ENCODE measurements at regions not wholly inside any gene's neighbourhood (a gene's known extent, or its start where the extent isn't known, plus 50 kb on each side); places are given as distances from the start of the nearest gene placed in this dataset.

DNA sequence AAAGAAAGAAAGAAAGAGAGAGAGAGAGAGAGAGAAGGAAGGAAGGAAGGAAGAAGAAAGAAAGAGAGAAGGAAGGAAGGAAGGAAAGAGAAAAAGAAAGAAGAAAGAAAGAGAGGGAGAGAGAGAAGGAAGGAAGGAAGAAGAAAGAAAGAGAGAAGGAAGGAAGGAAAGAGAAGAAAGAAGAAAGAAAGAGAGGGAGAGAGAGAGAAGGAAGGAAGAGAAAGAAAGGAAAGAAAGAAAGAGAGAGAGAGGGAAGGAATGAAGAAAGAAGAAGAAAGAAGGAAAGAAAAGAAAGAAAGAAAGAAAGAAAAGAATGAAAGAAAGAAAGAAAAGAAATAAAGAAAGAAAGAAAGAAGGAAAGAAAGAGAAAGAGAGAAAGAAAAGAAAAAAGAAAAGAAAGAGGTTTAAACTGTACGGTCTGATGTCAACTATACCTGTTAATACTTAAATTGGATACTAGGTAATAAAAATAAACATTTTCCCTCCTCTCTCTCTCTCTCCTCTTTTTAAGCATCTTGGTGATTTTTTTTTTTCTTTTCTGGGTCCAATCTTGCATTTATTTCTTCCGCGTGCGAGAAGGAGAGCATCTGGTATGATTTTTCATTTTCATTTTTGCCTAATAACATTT is 93.8 kb downstream of the CRLF2 start:
- Histone ChIP-seq H4K8ac (ENCODE audit: low read depth in 2 of 2, low read length in 2 of 2) (no peak overlapping the region), H4K5ac (ENCODE audit: low read depth, low read length) (no peak overlapping the region), H2AFZ (replicated peaks; ENCODE audit: low read length, poor library complexity) (no peak overlapping the region), H2BK5ac (ENCODE audit: low read depth, low read length, poor library complexity, severe bottlenecking) (no peak overlapping the region), H3K36me3 (ENCODE audit: control insufficient read depth, insufficient read depth, low read length) (no peaks in the 10 kb centered on the region), H4K91ac (ENCODE audit: insufficient read depth, low read depth, low read length) (no peak overlapping the region), H2BK15ac (ENCODE audit: low read depth, low read length) (no peak overlapping the region), H3K27ac (ENCODE audit: insufficient read depth, low read length) (no peak overlapping the region), H2BK120ac (ENCODE audit: low read depth, low read length) (no peak overlapping the region), H2AK5ac (ENCODE audit: low read depth, low read length) (no peak overlapping the region), H3K23ac (ENCODE audit: low read depth, low read length) (no peak overlapping the region), H3K27me3 (ENCODE audit: control insufficient read depth, insufficient read depth, low read length) (no peaks in the 10 kb centered on the region), H3K56ac (ENCODE audit: extremely low read depth, insufficient read depth, low read length) (no peak overlapping the region), H3K9me1 (ENCODE audit: insufficient read depth, low read length) (no peaks in the 10 kb centered on the region), H4K20me1 (ENCODE audit: insufficient read depth, low read length) (no peaks in the 10 kb centered on the region), H3K9ac (ENCODE audit: low read depth, low read length) (no peak overlapping the region), H3K18ac (ENCODE audit: low read depth, low read length) (no peak overlapping the region), H3K14ac (replicated peaks; ENCODE audit: low read depth, low read length) (no peak overlapping the region), H3K4me1 (ENCODE audit: control insufficient read depth, insufficient read depth, low read length) (no peaks in the 10 kb centered on the region), H3K9me3 (ENCODE audit: control insufficient read depth, insufficient read depth, low read length) (peaks cover 14% of the 10 kb centered on the region), H3K4me2 (ENCODE audit: low read depth, low read length) (no peak overlapping the region), H3K4ac (ENCODE audit: low read depth, low read length) (no peak overlapping the region), H2BK20ac (ENCODE audit: low read depth, low read length) (no peak overlapping the region), H3K79me1 (ENCODE audit: low read depth in 1 of 2, low read length in 2 of 2) (no peaks in the 10 kb centered on the region), H2AK9ac (replicated peaks; ENCODE audit: low read depth, low read length, poor library complexity) (no peak overlapping the region), H3K4me3 (ENCODE audit: insufficient read depth, low read depth, low read length) (no peak overlapping the region)
- 50% methylated on average over 2 of the region's 4 CpGs; no CpG with 5 or more reads in 1 of the 2 experiments for WGBS, 2 experiments (ENCODE audit: extremely low coverage in 2 of 2, insufficient read length in 1 of 2)
- dilution Hi-C loops (cut with HindIII; ENCODE audit: low sequenced_read_pairs, unreplicated experiment), result no loop called here
- ATAC-seq (ENCODE audit: low read depth), result no peak
- intact Hi-C loops (cut with micrococcal nuclease), result no loop called here
- CTCF ChIA-PET, result no interaction called here
- no peak for DNase-seq
- POLR2A ChIA-PET (ENCODE audit: unreplicated experiment), result no interaction called here
- TF ChIP-seq RAD21 (IDR thresholded peaks at IDR 0.05; ENCODE audit: low read length), result no peak
- TF ChIP-seq MXI1 (IDR thresholded peaks at IDR 0.05; ENCODE audit: borderline replicate concordance, low read depth, low read length), result no peak
- TF ChIP-seq, protein P1, sequence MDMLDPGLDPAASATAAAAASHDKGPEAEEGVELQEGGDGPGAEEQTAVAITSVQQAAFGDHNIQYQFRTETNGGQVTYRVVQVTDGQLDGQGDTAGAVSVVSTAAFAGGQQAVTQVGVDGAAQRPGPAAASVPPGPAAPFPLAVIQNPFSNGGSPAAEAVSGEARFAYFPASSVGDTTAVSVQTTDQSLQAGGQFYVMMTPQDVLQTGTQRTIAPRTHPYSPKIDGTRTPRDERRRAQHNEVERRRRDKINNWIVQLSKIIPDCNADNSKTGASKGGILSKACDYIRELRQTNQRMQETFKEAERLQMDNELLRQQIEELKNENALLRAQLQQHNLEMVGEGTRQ (IDR thresholded peaks at IDR 0.05; ENCODE audit: low read depth, low read length), result no peak
- TF ChIP-seq BHLHE40 (IDR thresholded peaks at IDR 0.05; ENCODE audit: low read depth, low read length), result no peak
- TF ChIP-seq RFX5 (IDR thresholded peaks at IDR 0.05; ENCODE audit: low read depth, low read length), result no peak
- no peak for TF ChIP-seq CEBPB (IDR thresholded peaks at IDR 0.05; ENCODE audit: low read depth, low read length)
- no peak for TF ChIP-seq RCOR1 (IDR thresholded peaks at IDR 0.05; ENCODE audit: insufficient replicate concordance, low read length)
- TF ChIP-seq SMC3 (IDR thresholded peaks at IDR 0.05; ENCODE audit: low read depth, low read length), result no peak
- TF ChIP-seq, protein P2, sequence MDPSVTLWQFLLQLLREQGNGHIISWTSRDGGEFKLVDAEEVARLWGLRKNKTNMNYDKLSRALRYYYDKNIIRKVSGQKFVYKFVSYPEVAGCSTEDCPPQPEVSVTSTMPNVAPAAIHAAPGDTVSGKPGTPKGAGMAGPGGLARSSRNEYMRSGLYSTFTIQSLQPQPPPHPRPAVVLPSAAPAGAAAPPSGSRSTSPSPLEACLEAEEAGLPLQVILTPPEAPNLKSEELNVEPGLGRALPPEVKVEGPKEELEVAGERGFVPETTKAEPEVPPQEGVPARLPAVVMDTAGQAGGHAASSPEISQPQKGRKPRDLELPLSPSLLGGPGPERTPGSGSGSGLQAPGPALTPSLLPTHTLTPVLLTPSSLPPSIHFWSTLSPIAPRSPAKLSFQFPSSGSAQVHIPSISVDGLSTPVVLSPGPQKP (IDR thresholded peaks at IDR 0.05; ENCODE audit: borderline replicate concordance, low read depth, low read length), result no peak
- TF ChIP-seq FOS (IDR thresholded peaks at IDR 0.05; ENCODE audit: low read depth, low read length), result no peak
- no peak for TF ChIP-seq NFE2L2 (IDR thresholded peaks at IDR 0.05; ENCODE audit: low read depth, low read length)
- no peak for TF ChIP-seq POLR2A (IDR thresholded peaks at IDR 0.05; ENCODE audit: low read depth, low read length)
- no peak for TF ChIP-seq CHD1 (IDR thresholded peaks at IDR 0.05; ENCODE audit: low read depth, low read length)
- TF ChIP-seq MAFK (IDR thresholded peaks at IDR 0.05; ENCODE audit: low read depth, low read length), result no peak
- TF ChIP-seq MAZ (IDR thresholded peaks at IDR 0.05; ENCODE audit: borderline replicate concordance, low read depth, low read length), result no peak
- TF ChIP-seq, protein P3, sequence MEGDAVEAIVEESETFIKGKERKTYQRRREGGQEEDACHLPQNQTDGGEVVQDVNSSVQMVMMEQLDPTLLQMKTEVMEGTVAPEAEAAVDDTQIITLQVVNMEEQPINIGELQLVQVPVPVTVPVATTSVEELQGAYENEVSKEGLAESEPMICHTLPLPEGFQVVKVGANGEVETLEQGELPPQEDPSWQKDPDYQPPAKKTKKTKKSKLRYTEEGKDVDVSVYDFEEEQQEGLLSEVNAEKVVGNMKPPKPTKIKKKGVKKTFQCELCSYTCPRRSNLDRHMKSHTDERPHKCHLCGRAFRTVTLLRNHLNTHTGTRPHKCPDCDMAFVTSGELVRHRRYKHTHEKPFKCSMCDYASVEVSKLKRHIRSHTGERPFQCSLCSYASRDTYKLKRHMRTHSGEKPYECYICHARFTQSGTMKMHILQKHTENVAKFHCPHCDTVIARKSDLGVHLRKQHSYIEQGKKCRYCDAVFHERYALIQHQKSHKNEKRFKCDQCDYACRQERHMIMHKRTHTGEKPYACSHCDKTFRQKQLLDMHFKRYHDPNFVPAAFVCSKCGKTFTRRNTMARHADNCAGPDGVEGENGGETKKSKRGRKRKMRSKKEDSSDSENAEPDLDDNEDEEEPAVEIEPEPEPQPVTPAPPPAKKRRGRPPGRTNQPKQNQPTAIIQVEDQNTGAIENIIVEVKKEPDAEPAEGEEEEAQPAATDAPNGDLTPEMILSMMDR (conservative IDR thresholded peaks at IDR 0.05; ENCODE audit: low read depth, low read length), result no peak
- BruUV-seq (replicated peaks), result no TSS peak
- in situ Hi-C loops (cut with MboI; ENCODE audit: low sequenced_read_pairs), result no loop called here
